GM12873 (cell line): ENCODE measurements at regions not wholly inside any gene's neighbourhood (a gene's known extent, or its start where the extent isn't known, plus 50 kb on each side); places are given as distances from the start of the nearest gene placed in this dataset.

Experiments
- TF ChIP-seq, protein P1 (sequence below): IDR thresholded peaks from 2 replicates; pipeline ENCODE4 v1.5.1; 2012; ENCODE audit warnings: low read depth, mild to moderate bottlenecking, moderate library complexity, low read length, control low read depth; ENCODE audit not compliant: insufficient read depth; ENCODE audit errors: missing control alignments

DNA sequence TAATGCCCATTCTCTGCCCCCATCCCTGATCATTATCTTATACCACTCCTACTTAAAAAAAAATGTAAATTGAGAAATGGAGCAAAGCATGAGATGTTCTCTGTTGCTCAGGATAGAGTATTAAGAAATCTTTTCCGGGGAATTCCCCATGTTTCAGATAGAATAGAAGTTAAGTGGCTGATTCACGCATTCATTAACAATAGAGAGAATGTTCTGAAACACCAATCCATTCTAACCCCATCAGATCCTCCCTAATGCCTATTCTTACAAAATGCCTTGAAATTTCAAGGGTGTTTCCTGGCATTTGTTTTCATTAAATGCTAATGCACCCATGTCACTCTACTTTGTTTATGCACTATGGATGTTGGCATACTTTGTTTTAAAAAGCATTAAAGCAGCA lies 101.1 kb downstream of the AREG start:
- TF ChIP-seq, protein P1, sequence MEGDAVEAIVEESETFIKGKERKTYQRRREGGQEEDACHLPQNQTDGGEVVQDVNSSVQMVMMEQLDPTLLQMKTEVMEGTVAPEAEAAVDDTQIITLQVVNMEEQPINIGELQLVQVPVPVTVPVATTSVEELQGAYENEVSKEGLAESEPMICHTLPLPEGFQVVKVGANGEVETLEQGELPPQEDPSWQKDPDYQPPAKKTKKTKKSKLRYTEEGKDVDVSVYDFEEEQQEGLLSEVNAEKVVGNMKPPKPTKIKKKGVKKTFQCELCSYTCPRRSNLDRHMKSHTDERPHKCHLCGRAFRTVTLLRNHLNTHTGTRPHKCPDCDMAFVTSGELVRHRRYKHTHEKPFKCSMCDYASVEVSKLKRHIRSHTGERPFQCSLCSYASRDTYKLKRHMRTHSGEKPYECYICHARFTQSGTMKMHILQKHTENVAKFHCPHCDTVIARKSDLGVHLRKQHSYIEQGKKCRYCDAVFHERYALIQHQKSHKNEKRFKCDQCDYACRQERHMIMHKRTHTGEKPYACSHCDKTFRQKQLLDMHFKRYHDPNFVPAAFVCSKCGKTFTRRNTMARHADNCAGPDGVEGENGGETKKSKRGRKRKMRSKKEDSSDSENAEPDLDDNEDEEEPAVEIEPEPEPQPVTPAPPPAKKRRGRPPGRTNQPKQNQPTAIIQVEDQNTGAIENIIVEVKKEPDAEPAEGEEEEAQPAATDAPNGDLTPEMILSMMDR = no peak

- TF ChIP-seq, protein P1 = no peak
These were observed 102.1 kb downstream of the AREG start for GRCh38 chr4:74547042-74547441.

DNA sequence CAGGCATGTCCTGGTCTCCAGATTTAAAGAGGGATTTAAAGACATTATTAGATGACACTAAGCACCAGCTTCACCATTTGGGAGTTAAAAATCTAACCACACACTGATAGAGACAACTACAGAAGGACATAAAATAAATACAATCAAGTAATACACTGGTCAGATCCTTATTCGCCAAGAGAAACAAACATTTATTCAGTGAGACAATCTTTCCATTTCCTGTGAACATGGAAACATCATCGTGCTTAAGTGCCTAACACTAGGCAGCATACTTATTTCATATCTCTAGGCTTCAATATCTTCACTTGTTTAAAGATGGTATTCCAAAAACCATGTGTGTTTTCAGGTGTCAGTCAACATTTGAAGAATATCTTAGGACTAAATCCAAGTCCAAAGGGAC lies 103.6 kb downstream of the AREG start:
- TF ChIP-seq, protein P1 = no peak

DNA sequence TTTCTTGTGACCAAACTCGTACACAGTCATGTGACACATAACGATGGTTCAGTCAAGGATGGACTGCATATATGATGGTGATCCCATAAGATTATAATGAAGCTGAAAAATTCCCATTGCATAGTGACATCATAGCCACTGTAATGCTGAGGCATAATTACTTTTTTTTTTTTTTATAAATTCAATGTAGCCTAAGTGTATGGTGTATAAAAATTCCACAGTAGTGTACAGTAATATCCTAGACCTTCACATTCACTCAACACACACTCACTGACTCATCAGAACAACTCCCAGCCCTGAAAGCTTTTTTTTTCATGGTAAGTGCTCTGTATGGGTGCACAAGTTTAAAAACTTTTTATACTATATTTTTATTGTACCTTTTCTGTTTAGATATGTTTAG lies 105.0 kb downstream of the AREG start:
- TF ChIP-seq, protein P1 = no peak

GRCh38 chr4:74555231-74555630 lies 110.3 kb downstream of the AREG start:
- TF ChIP-seq, protein P1 = no peak

- TF ChIP-seq, protein P1 = no peak
These were observed 110.9 kb downstream of the AREG start for GRCh38 chr4:74555843-74556242.

- TF ChIP-seq, protein P1 = no peak
These were observed 114.9 kb downstream of the AREG start for GRCh38 chr4:74559853-74560252.
